Tibial nerve (tissue), 4 donors: ENCODE measurements at regions not wholly inside any gene's neighbourhood (a gene's known extent, or its start where the extent isn't known, plus 50 kb on each side); places are given as distances from the start of the nearest gene placed in this dataset.
"Not testable (repeated sequence)": the region's sequence is repeated elsewhere in the genome, so short reads cannot be mapped to it uniquely, and the experiment has no call there.

ENCODE experiments used
- DNase-seq, 2 donors: peaks; one replicate each; pipeline ENCODE4 v3.0.0-alpha.2; 2019; ENCODE audit warnings: low spot score in 2 of 2
- H3K27ac ChIP-seq, 4 donors: fragments of 200-600 bp; sonication (generic) in 3 of 4; one replicate each; pipeline ENCODE4 v1.5.1; 2017 to 2019; ENCODE audit warnings: mild to moderate bottlenecking in 1 of 4
- H3K27me3 ChIP-seq, 2 donors: fragments of 200-600 bp; sonication (generic) in 1 of 2; one replicate each; pipeline versions ENCODE4 v1.5.1 to v1.6.0; 2017 to 2019
- H3K36me3 ChIP-seq, 3 donors: fragments of 200-600 bp; sonication (generic); one replicate each; pipeline ENCODE4 v1.5.1; 2018 to 2019
- H3K4me1 ChIP-seq, 4 donors: fragments of 200-600 bp; sonication (generic) in 3 of 4; one replicate each; pipeline ENCODE4 v1.5.1; 2017 to 2019
- H3K4me3 ChIP-seq, 4 donors: fragments of 200-600 bp; sonication (generic) in 3 of 4; one replicate each; pipeline ENCODE4 v1.5.1; 2017 to 2019; ENCODE audit warnings: mild to moderate bottlenecking in 1 of 4, moderate library complexity in 1 of 4
- H3K9me3 ChIP-seq, 4 donors: fragments of 200-600 bp; sonication (generic) in 3 of 4; one replicate each; pipeline ENCODE4 v1.5.1; 2017 to 2019
- CTCF ChIP-seq, 5 experiments: fragments of 200-600 bp in 3 of 5; fragments of 450-650 bp in 2 of 5; sonication (generic) in 3 of 5; IDR thresholded peaks; one replicate each; pipeline ENCODE4 v1.5.1; 2016 to 2019; ENCODE audit warnings: antibody characterized with exemption in 5 of 5, mild to moderate bottlenecking in 3 of 5, moderate library complexity in 2 of 5
- EP300 ChIP-seq, 2 donors: sonication (generic); formaldehyde crosslinking; IDR thresholded peaks; one replicate each; pipeline ENCODE4 v1.6.1; 2017; ENCODE audit warnings: antibody characterized with exemption in 2 of 2, mild to moderate bottlenecking in 1 of 2
- POLR2A ChIP-seq, 2 donors: fragments of 450-650 bp; IDR thresholded peaks; one replicate each; pipeline ENCODE4 v1.6.1; 2017; ENCODE audit warnings: antibody characterized with exemption in 2 of 2, mild to moderate bottlenecking in 2 of 2, moderate library complexity in 2 of 2
- WGBS, 2 donors: methylation state at CpG; one replicate each; pipeline ENCODE4 v1.1.5; 2018; 5-methylcytosine and 5-hydroxymethylcytosine counted together

GRCh38 chr10:90031776-90032175 is 330.4 kb downstream of the KIF20B start:
- TF ChIP-seq POLR2A (IDR thresholded peaks at IDR 0.05) (no peak), EP300 (IDR thresholded peaks at IDR 0.05) (no peak), CTCF (IDR thresholded peaks at IDR 0.05) (no peak)
- Histone ChIP-seq H3K4me1 (no peaks in the 10 kb centered on the region), H3K4me3 (no peak overlapping the region), H3K27me3 (no peaks in the 10 kb centered on the region), H3K9me3 (peaks cover 0 to 6% (median 0%) of the 10 kb centered on the region in 4 donors), H3K27ac (no peak overlapping the region), H3K36me3 (no peaks in the 10 kb centered on the region)
- 83 to 85% methylated on average over 1 of the region's 1 CpG for WGBS, 2 donors
- no peak for DNase-seq

GRCh38 chr10:90032519-90032918 is 331.1 kb downstream of the KIF20B start:
- peaks cover 0 to 6% (median 0%) of the 10 kb centered on the region in 4 donors for H3K9me3 ChIP-seq
- no peak for DNase-seq
- no peaks in the 10 kb centered on the region for H3K36me3 ChIP-seq
- H3K27ac ChIP-seq: no peak overlapping the region
- no peak for TF ChIP-seq EP300 (IDR thresholded peaks at IDR 0.05)
- no peak for TF ChIP-seq POLR2A (IDR thresholded peaks at IDR 0.05)
- TF ChIP-seq CTCF (IDR thresholded peaks at IDR 0.05): no peak
- no peak overlapping the region for H3K4me3 ChIP-seq
- no peaks in the 10 kb centered on the region for H3K27me3 ChIP-seq
- no peaks in the 10 kb centered on the region for H3K4me1 ChIP-seq

GRCh38 chr10:90034862-90035261 is 333.5 kb downstream of the KIF20B start:
- H3K27ac ChIP-seq, H3K4me1 ChIP-seq, H3K9me3 ChIP-seq, DNase-seq, H3K27me3 ChIP-seq, H3K36me3 ChIP-seq, H3K4me3 ChIP-seq: not testable (repeated sequence)
- 86 to 94% methylated on average over 5 of the region's 5 CpGs for WGBS, 2 donors

- no peaks in the 10 kb centered on the region for H3K4me1 ChIP-seq
- no peak overlapping the region for H3K27ac ChIP-seq
- TF ChIP-seq CTCF (IDR thresholded peaks at IDR 0.05): no peak
- no peaks in the 10 kb centered on the region for H3K9me3 ChIP-seq
- WGBS, 2 donors: 78 to 82% methylated on average over 4 of the region's 4 CpGs
- no peak for DNase-seq
- no peaks in the 10 kb centered on the region for H3K36me3 ChIP-seq
- no peak overlapping the region for H3K4me3 ChIP-seq
- H3K27me3 ChIP-seq: no peaks in the 10 kb centered on the region
Measured at GRCh38 chr10:90041585-90041984, 340.2 kb downstream of the KIF20B start.

- Histone ChIP-seq H3K27me3 (no peaks in the 10 kb centered on the region), H3K9me3 (no peaks in the 10 kb centered on the region), H3K27ac (no peak overlapping the region), H3K36me3 (no peaks in the 10 kb centered on the region), H3K4me3 (no peak overlapping the region), H3K4me1 (no peaks in the 10 kb centered on the region)
- 78 to 80% methylated on average over 6 of the region's 7 CpGs for WGBS, 2 donors
- TF ChIP-seq EP300 (IDR thresholded peaks at IDR 0.05) (no peak), CTCF (IDR thresholded peaks at IDR 0.05) (no peak), POLR2A (IDR thresholded peaks at IDR 0.05) (no peak)
- no peak for DNase-seq
Measured at GRCh38 chr10:90042075-90042474, 340.7 kb downstream of the KIF20B start.

GRCh38 chr10:90047243-90047729 is 345.9 kb downstream of the KIF20B start:
- DNase-seq: no peak
- H3K27me3 ChIP-seq: no peaks in the 10 kb centered on the region
- no peak for TF ChIP-seq EP300 (IDR thresholded peaks at IDR 0.05)
- TF ChIP-seq POLR2A (IDR thresholded peaks at IDR 0.05): no peak
- TF ChIP-seq CTCF (IDR thresholded peaks at IDR 0.05): no peak
- 78 to 84% methylated on average over 3 of the region's 3 CpGs for WGBS, 2 donors
- H3K36me3 ChIP-seq: no peaks in the 10 kb centered on the region
- H3K27ac ChIP-seq: no peak overlapping the region
- H3K4me3 ChIP-seq: no peak overlapping the region
- H3K4me1 ChIP-seq: no peaks in the 10 kb centered on the region
- peaks cover 0 to 16% (median 1%) of the 10 kb centered on the region in 4 donors for H3K9me3 ChIP-seq
